Astrocyte (in vitro differentiated cells and primary cell): ENCODE measurements at regions not wholly inside any gene's neighbourhood (a gene's known extent, or its start where the extent isn't known, plus 50 kb on each side); places are given as distances from the start of the nearest gene placed in this dataset.

Experiments
- DNase-seq: peaks from one replicate; pipeline ENCODE4 v3.0.0-alpha.2; 2010; ENCODE audit warnings: low read depth
- FAIRE-seq: peaks from 2 replicates; lab custom pipeline; 2011; peaks lifted over from hg19 to GRCh38; lab: Jason Lieb, UNC
- H2AFZ ChIP-seq: 2 replicates; pipeline ENCODE4 v1.6.0; 2012; ENCODE audit warnings: low read depth, low read length, inconsistent platforms
- H3K27ac ChIP-seq: 2 replicates; pipeline ENCODE4 v1.5.1; 2011; ENCODE audit warnings: low read depth, low read length, inconsistent platforms
- H3K27me3 ChIP-seq: 2 replicates; pipeline ENCODE4 v1.6.0; 2011; ENCODE audit warnings: low read length, inconsistent platforms; ENCODE audit not compliant: insufficient read depth
- H3K36me3 ChIP-seq: 2 replicates; pipeline ENCODE4 v1.5.1; 2011; ENCODE audit warnings: low read length, inconsistent platforms; ENCODE audit not compliant: insufficient read depth
- H3K4me1 ChIP-seq: 2 replicates; pipeline ENCODE4 v1.5.1; 2011; ENCODE audit warnings: low read length, inconsistent platforms; ENCODE audit not compliant: insufficient read depth
- H3K4me2 ChIP-seq: 2 replicates; pipeline ENCODE4 v1.6.0; 2012; ENCODE audit warnings: low read length, inconsistent platforms
- H3K4me3 ChIP-seq: 2 replicates; pipeline ENCODE4 v1.5.1; 2011; ENCODE audit warnings: low read depth, mild to moderate bottlenecking, low read length, inconsistent platforms; ENCODE audit not compliant: insufficient read depth
- H3K79me2 ChIP-seq: 2 replicates; pipeline ENCODE4 v1.6.0; 2012; ENCODE audit warnings: mild to moderate bottlenecking, low read length, inconsistent platforms; ENCODE audit not compliant: insufficient read depth
- H3K9ac ChIP-seq: 2 replicates; pipeline ENCODE4 v1.6.0; 2012; ENCODE audit warnings: mild to moderate bottlenecking, low read length, inconsistent platforms
- H3K9me3 ChIP-seq: 2 replicates; pipeline ENCODE4 v1.5.1; 2012; ENCODE audit warnings: low read depth, mild to moderate bottlenecking, low read length, inconsistent platforms; ENCODE audit not compliant: insufficient read depth
- H4K20me1 ChIP-seq: 2 replicates; pipeline ENCODE4 v1.6.0; 2012; ENCODE audit warnings: low read length, inconsistent platforms; ENCODE audit not compliant: insufficient read depth
- H3K27ac Mint-ChIP-seq: one replicate; pipeline ENCODE4 v1.8.0; 2021; ENCODE audit warnings: mild to moderate bottlenecking, mixed read lengths; ENCODE audit not compliant: unreplicated experiment
- H3K27me3 Mint-ChIP-seq: one replicate; pipeline ENCODE4 v1.8.0; 2021; ENCODE audit warnings: low read depth, mixed read lengths; ENCODE audit not compliant: unreplicated experiment
- H3K36me3 Mint-ChIP-seq: one replicate; pipeline ENCODE4 v1.8.0; 2021; ENCODE audit warnings: low read depth, mixed read lengths; ENCODE audit not compliant: unreplicated experiment
- H3K4me1 Mint-ChIP-seq: one replicate; pipeline ENCODE4 v1.8.0; 2021; ENCODE audit warnings: low read depth, mixed read lengths; ENCODE audit not compliant: unreplicated experiment
- H3K4me3 Mint-ChIP-seq: one replicate; pipeline ENCODE4 v1.8.0; 2021; ENCODE audit warnings: mild to moderate bottlenecking, moderate library complexity, mixed read lengths; ENCODE audit not compliant: unreplicated experiment
- H3K9me3 Mint-ChIP-seq: one replicate; pipeline ENCODE4 v1.8.0; 2021; ENCODE audit warnings: mild to moderate bottlenecking, mixed read lengths; ENCODE audit not compliant: unreplicated experiment
- CTCF ChIP-seq: IDR thresholded peaks from 2 replicates; pipeline ENCODE4 v1.5.1; 2011; ENCODE audit warnings: low read depth, mild to moderate bottlenecking, inconsistent platforms, low read length, moderate library complexity; ENCODE audit not compliant: insufficient read depth
- EZH2 ChIP-seq: IDR thresholded peaks from 2 replicates; pipeline ENCODE4 v1.6.1; 2012; ENCODE audit warnings: mild to moderate bottlenecking, low read length, inconsistent platforms; ENCODE audit not compliant: insufficient read depth

- DNase-seq (no peak), FAIRE-seq (no peak)
- Histone ChIP-seq H3K27me3 (no peaks in the 10 kb centered on the region), H3K4me2 (no peak overlapping the region), H3K4me1 (no peaks in the 10 kb centered on the region), H3K27ac (no peak overlapping the region), H3K36me3 (no peaks in the 10 kb centered on the region), H3K9ac (no peak overlapping the region), H3K4me3 (no peak overlapping the region), H2AFZ (no peak overlapping the region), H3K9me3 (no peaks in the 10 kb centered on the region), H3K79me2 (no peaks in the 10 kb centered on the region), H4K20me1 (no peaks in the 10 kb centered on the region)
- no peaks in the 10 kb centered on the region for H3K4me1 Mint-ChIP-seq
- no peak overlapping the region for H3K27ac Mint-ChIP-seq
- peaks cover 1% of the 10 kb centered on the region for H3K27me3 Mint-ChIP-seq
- peaks cover 14% of the 10 kb centered on the region for H3K9me3 Mint-ChIP-seq
- no peak for TF ChIP-seq CTCF
- TF ChIP-seq EZH2, result no peak
- H3K4me3 Mint-ChIP-seq, result no peak overlapping the region
- no peaks in the 10 kb centered on the region for H3K36me3 Mint-ChIP-seq
Measured at GRCh38 chr19:16000024-16000663, 51.3 kb downstream of the OR10H4 start.

- no peak overlapping the region for H3K4me3 ChIP-seq
- H3K9me3 Mint-ChIP-seq, result peaks cover 12% of the 10 kb centered on the region
Measured at GRCh38 chr19:16001481-16002312, 52.9 kb downstream of the OR10H4 start.

More at GRCh38 chr19:16001481-16002312, 52.9 kb downstream of the OR10H4 start:
- Mint-ChIP-seq H3K27ac (no peak overlapping the region), H3K4me3 (no peak overlapping the region), H3K36me3 (no peaks in the 10 kb centered on the region), H3K27me3 (peaks cover 1% of the 10 kb centered on the region), H3K4me1 (no peaks in the 10 kb centered on the region)
- no peaks in the 10 kb centered on the region for H4K20me1 ChIP-seq
- no peak overlapping the region for H3K27ac ChIP-seq
- H3K9me3 ChIP-seq, result no peaks in the 10 kb centered on the region
- no peaks in the 10 kb centered on the region for H3K36me3 ChIP-seq
- H3K9ac ChIP-seq, result no peak overlapping the region
- H3K4me1 ChIP-seq, result no peaks in the 10 kb centered on the region
- no peaks in the 10 kb centered on the region for H3K27me3 ChIP-seq
- no peak for FAIRE-seq
- no peaks in the 10 kb centered on the region for H3K79me2 ChIP-seq
- H2AFZ ChIP-seq, result no peak overlapping the region
- H3K4me2 ChIP-seq, result peak overlapping the region; percentile 52
- TF ChIP-seq EZH2 (no peak), CTCF (no peak)
- DNase-seq, result peak; percentile 10
